ENCODE measurements at regions not wholly inside any gene's neighbourhood (a gene's known extent, or its start where the extent isn't known, plus 50 kb on each side); places are given as distances from the start of the nearest gene placed in this dataset.
"Not testable (repeated sequence)": the region's sequence is repeated elsewhere in the genome, so short reads cannot be mapped to it uniquely, and the experiment has no call there.

DNA sequence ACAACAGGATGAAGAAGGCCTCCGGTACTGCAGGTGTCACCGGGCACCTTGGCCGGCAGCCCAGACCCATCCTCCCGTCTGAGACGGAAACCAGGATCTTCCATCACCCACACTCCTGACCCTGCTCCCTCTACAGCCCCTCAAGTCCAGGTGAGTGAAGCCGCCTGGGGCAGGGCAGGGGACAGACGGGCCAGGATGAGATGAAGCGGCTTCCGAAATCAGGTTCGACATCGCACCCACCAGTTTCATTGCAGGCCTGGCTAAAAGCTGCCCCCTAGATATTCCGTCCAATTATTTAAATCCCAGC, 639.1 kb downstream of the TBC1D22A start:
- Mint-ChIP-seq H3K4me1 (ENCODE audit: low read depth) (no peaks in the 10 kb centered on the region), H3K36me3 (ENCODE audit: low read depth) (no peaks in the 10 kb centered on the region), H3K27ac (no peak overlapping the region), H3K9me3 (no peaks in the 10 kb centered on the region), H3K27me3 (peaks cover 3% of the 10 kb centered on the region), H3K4me3 (no peak overlapping the region)
- no peak for DNase-seq

DNA sequence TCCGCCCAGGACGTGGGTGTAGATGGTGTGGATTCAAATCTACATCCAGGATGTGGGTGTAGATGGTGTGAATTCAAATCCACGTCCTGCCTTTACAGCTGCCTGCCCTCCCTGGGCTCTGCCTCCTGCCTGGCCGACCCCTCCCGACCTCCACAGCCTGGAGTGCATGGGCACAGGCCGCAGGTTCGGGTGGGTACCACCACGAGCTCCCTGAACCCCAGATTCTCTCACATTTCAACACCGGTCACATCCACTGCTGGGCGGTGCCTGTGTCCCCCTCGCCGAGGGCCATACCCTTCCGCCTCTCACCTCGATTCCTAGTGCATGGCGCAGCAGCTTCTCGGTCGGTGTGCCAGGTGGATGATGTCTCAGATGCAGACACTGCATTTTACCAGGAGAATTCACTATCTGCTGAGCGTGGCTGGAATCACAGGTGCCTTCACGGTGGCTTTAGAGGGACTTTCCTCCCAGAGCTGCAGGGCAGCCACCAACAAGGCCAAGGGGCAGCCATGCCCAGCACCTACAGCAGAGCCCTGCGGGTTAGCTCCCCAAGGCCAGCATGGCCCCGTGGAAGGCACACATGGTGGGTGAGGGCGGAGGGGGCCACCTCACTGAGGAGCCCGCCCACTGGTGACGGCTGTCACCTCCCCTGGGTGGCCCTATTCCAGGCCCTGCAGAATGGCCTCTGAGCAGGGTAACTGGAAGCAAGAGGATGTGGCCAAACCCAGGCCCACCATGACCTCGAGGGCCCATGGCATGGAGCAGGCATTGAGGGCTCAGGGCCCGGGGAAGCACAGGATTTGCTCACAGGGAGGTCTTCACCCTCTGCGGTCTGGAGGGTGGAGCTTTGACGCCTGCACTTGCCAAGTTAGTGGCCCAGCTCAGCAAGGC, 638.5 kb downstream of the TBC1D22A start:
- no peaks in the 10 kb centered on the region for H3K36me3 Mint-ChIP-seq (ENCODE audit: low read depth)
- peaks cover 3% of the 10 kb centered on the region for H3K27me3 Mint-ChIP-seq
- no peaks in the 10 kb centered on the region for H3K4me1 Mint-ChIP-seq (ENCODE audit: low read depth)
- H3K4me3 Mint-ChIP-seq: no peak overlapping the region
- H3K9me3 Mint-ChIP-seq: no peaks in the 10 kb centered on the region
- no peak overlapping the region for H3K27ac Mint-ChIP-seq
- DNase-seq: no peak

DNA sequence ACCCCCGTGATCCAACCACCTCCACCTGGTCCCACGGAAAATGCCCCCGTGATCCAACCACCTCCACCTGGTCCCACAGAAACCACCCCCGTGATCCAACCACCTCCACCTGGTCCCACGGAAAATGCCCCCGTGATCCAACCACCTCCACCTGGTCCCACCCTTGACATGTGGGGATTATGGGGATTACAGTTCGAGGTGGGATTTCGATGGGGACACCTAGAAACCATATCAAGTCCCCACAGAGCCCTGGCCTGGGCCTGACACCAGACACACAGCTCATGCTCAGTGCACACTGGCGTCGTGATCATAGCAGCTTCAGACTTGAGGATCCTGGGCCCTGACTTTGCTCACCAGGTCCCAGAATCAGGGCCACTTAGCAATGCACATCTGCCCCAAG, 637.7 kb downstream of the TBC1D22A start:
- not testable (repeated sequence) for H3K27me3 Mint-ChIP-seq; H3K4me1 Mint-ChIP-seq (ENCODE audit: low read depth); H3K36me3 Mint-ChIP-seq (ENCODE audit: low read depth); H3K27ac Mint-ChIP-seq; H3K9me3 Mint-ChIP-seq; H3K4me3 Mint-ChIP-seq; DNase-seq

DNA sequence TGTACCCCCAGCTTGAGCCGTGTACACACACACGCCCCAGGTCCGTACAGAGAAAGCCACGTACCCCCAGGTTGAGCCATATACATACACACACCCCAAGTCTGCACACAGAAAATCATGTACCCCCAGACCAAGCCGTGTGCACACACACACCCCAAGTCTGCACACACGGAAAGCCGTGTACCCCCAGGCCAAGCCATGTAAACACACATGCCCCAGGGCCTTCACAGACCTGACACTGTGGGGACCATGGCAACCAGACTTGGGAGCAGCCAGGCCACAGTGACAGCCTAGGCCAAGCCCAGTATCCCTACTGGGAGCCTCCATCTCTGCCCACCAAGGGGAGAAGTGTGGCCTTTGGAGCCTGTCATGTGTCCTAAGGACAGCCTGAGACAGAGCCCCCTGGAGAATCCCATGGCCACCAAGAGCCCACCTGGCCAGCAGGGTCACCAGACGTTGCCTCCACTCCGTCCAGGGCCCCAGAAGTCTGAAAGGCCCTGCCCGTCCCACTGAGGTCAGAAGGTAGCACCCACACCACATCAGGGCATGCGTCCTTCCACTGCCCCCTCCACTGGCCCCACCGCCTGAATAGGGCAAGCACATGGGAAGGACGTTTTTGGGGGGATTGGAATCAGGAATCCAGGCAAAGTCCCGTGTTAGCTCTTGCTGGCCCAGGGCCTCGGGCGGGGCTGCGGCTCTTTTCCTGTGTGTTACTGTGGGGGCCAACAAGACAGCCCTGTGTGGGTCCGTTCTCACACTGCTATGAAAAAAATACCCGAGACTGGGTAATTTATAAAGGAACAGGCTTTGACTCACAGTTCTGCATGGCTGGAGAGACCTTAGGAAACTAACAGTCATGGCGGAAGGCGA, 636.7 kb downstream of the TBC1D22A start:
- no peaks in the 10 kb centered on the region for H3K4me1 Mint-ChIP-seq (ENCODE audit: low read depth)
- no peak overlapping the region for H3K4me3 Mint-ChIP-seq
- H3K27ac Mint-ChIP-seq: no peak overlapping the region
- no peak for DNase-seq
- no peaks in the 10 kb centered on the region for H3K9me3 Mint-ChIP-seq
- H3K36me3 Mint-ChIP-seq (ENCODE audit: low read depth): no peaks in the 10 kb centered on the region
- H3K27me3 Mint-ChIP-seq: peaks cover 3% of the 10 kb centered on the region

DNA sequence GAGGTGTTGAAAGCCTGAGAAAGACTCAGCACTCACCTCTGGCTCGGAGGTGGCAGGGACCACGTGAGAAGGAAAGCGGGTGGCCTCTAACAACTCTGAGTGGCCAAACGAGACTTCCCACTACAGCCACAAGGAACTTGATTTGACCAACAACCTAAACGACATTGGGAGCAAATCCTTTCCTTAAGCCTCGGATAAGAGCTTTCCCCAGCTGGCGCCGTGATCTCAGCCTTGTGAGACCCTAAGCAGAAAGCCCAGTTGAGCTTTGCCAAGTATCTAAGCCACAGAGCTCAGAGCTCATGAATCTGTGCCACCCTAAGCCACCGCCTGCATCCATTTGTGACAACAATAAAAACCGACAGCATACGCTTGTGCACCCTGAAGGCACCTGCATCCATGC, 636.0 kb downstream of the TBC1D22A start:
- H3K27me3 Mint-ChIP-seq: peaks cover 3% of the 10 kb centered on the region
- no peak overlapping the region for H3K4me3 Mint-ChIP-seq
- no peak for DNase-seq
- H3K27ac Mint-ChIP-seq: no peak overlapping the region
- no peaks in the 10 kb centered on the region for H3K36me3 Mint-ChIP-seq (ENCODE audit: low read depth)
- no peaks in the 10 kb centered on the region for H3K9me3 Mint-ChIP-seq
- H3K4me1 Mint-ChIP-seq (ENCODE audit: low read depth): no peaks in the 10 kb centered on the region

DNA sequence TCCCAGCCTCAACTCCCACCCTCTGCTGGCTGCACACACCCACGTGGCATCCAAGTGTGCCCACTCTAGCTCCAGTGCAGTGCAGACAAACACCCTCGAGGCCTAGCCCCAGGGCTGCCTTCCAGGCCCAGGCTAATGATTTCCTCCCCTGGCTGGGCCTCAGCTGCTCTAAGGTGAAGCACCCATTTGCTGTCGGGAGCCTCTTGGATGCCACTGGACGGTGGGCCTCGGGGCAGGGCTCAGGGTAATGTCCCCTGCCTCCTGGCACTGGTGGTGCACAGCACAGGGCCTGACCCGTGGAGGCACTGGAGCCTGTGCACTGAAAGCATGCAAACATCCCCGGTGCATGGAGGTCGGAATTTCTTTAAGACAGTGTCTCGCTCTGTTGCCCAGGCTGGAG, 635.2 kb downstream of the TBC1D22A start:
- Mint-ChIP-seq H3K36me3 (ENCODE audit: low read depth) (no peaks in the 10 kb centered on the region), H3K4me3 (no peak overlapping the region), H3K4me1 (ENCODE audit: low read depth) (no peaks in the 10 kb centered on the region), H3K27me3 (no peaks in the 10 kb centered on the region), H3K27ac (no peak overlapping the region), H3K9me3 (no peaks in the 10 kb centered on the region)
- DNase-seq: no peak

DNA sequence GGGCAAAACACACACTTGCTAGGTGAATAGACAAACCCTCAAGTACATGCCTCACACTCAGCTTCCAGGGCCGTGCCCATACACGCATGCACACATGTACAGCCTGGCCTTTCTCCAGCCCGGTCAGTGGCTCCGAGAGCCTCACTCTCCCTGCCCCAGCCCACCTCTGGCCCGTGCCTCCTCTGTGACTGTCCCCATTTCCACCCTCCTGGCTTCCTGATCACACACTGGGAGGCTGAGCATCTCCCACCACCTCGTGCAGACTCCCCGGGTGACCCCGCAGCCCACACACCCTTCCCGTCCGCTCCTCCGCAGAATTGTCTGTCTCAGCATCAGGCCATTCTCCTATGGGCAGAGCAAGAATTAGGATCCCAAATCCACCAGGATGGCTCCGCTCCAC, 634.1 kb downstream of the TBC1D22A start:
- Mint-ChIP-seq H3K4me1 (ENCODE audit: low read depth) (no peaks in the 10 kb centered on the region), H3K9me3 (no peaks in the 10 kb centered on the region), H3K27me3 (no peaks in the 10 kb centered on the region), H3K36me3 (ENCODE audit: low read depth) (no peaks in the 10 kb centered on the region), H3K27ac (no peak overlapping the region), H3K4me3 (no peak overlapping the region)
- no peak for DNase-seq

DNA sequence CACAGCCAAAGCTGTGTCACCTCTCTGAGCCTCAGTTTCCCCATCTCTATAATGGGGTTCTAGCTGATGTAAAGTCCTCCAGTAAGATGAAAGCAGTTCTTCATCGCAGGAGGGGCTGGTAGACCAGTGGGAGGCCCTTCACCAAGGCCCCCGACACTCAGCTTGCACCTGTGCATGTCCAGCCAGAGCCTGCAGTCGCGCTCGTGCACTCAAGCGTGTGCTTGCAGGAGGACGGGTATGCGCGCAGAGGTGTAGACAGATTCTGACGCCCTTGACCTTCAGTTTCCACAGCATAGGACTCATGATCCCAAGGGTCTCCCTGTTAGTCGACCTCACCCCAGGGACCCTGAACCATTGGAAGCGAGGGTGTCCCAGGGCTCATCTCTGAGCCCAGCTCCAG, 633.7 kb downstream of the TBC1D22A start:
- DNase-seq: no peak
- no peaks in the 10 kb centered on the region for H3K27me3 Mint-ChIP-seq

DNA sequence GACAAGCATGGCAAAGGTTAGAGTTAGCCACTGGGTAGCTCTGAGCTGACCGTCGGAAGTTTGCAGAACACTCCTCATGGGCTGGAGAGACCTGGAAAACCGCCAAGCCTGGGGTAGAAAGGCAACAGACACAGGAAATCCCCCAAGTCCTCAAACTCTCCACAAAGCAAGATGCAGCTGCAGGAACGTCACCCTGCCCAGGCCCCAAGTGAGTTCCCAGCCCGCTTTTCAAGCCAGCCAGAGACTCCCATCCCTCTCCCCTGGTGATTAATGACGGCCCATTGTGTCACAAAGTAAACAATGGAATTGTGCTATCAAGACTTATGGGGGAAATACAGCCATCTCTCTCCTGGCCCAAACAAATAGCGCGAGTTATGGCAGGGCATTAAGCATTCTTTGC, 633.0 kb downstream of the TBC1D22A start:
- Mint-ChIP-seq H3K27me3 (no peaks in the 10 kb centered on the region), H3K4me3 (no peak overlapping the region), H3K9me3 (no peaks in the 10 kb centered on the region), H3K27ac (no peak overlapping the region), H3K4me1 (ENCODE audit: low read depth) (no peaks in the 10 kb centered on the region), H3K36me3 (ENCODE audit: low read depth) (no peaks in the 10 kb centered on the region)
- DNase-seq: no peak

More for the DNA sequence above, 633.7 kb downstream of the TBC1D22A start:
- Mint-ChIP-seq H3K9me3 (no peaks in the 10 kb centered on the region), H3K4me3 (no peak overlapping the region), H3K4me1 (ENCODE audit: low read depth) (no peaks in the 10 kb centered on the region), H3K27ac (no peak overlapping the region), H3K36me3 (ENCODE audit: low read depth) (no peaks in the 10 kb centered on the region)

DNA sequence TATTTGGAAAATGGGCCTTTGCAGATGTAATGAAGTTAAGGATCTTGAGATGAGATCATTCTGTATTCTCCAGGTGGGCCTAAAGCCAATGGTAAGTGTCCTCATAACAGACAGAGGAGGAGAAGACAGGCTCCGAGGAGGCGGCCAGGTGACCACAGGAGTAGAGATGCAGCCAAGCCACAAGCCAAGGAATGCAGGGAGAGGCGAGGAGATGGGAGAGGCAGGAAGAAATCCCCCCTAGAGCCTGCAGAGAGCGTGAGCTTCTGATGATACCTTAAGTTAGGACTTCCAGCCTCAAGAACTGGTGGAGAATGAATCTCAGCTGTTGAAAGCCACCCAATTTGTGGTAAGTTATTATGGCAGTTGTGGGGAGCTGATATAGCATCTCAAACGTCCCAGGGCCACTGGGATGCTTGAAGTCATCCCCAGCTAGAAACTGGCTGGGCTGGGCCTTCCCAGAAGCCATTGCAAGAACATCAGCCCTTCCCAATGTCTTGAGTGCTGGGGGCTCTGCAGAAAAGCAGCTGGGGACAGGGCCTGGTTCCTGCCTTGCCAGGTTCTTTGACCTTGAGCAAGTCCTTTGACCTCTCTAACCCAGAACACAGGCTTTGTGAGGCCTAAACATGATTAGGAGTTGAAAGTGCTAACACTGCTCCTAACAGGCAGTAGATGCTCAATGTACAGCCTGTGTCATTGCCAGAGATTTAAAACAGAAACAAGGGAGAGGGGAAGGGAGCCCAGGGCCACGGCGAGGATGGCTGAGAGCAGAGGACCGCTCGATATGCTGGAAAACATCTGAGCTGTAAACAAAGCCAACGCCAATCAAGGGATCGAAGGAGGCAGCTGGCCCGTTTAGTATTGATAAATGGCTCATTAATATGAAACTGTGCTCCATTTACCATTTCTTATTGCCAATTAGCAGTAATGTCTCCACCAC, 632.3 kb downstream of the TBC1D22A start:
- no peak for DNase-seq
- Mint-ChIP-seq H3K4me3 (no peak overlapping the region), H3K9me3 (no peaks in the 10 kb centered on the region), H3K27me3 (no peaks in the 10 kb centered on the region), H3K36me3 (ENCODE audit: low read depth) (no peaks in the 10 kb centered on the region), H3K27ac (no peak overlapping the region), H3K4me1 (ENCODE audit: low read depth) (no peaks in the 10 kb centered on the region)

DNA sequence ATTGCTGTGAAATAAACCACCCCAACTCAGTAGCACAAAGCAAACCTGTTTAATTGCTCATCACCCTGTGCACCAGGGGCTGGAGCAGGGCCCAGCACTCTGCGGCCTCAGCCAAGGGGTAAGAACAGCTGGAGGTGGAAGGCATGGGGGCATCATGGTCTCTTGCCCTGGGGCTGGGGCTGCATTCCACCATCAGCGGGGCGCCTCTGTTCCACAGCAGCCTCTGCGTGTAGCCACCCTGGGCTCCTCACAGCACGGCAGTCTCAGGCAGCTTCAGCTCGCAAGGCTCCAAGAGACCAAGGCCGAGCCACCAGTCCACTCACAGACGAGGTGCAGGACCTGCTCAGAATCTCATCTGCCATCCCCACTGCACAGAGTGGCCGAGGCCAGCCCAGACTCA, 630.7 kb downstream of the TBC1D22A start:
- Mint-ChIP-seq H3K9me3 (no peaks in the 10 kb centered on the region), H3K4me1 (ENCODE audit: low read depth) (no peaks in the 10 kb centered on the region), H3K36me3 (ENCODE audit: low read depth) (no peaks in the 10 kb centered on the region), H3K4me3 (no peak overlapping the region), H3K27me3 (no peaks in the 10 kb centered on the region), H3K27ac (no peak overlapping the region)
- no peak for DNase-seq

DNA sequence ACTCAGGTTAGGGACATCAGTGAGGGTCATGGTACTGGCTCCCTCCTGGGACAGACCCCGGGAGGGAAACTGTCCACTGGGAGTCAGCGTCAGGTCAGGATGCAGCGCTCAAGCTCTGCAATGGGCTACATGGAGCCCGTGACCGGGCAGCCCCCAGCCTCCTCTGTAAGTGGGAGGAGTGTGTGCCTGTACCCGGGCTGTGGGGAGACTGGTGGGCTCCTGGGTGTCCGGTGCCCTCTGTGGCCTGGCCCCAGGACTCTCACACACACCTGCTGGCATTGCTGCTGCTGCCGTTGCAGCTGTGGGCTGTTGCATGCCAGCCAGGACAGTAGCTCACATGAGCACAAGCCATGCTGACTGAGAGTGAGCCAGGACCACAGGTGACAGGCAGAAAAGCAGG, 630.3 kb downstream of the TBC1D22A start:
- H3K9me3 Mint-ChIP-seq: no peaks in the 10 kb centered on the region
- no peaks in the 10 kb centered on the region for H3K36me3 Mint-ChIP-seq (ENCODE audit: low read depth)
- no peak overlapping the region for H3K4me3 Mint-ChIP-seq
- no peak overlapping the region for H3K27ac Mint-ChIP-seq
- DNase-seq: no peak
- H3K4me1 Mint-ChIP-seq (ENCODE audit: low read depth): no peaks in the 10 kb centered on the region
- H3K27me3 Mint-ChIP-seq: no peaks in the 10 kb centered on the region

DNA sequence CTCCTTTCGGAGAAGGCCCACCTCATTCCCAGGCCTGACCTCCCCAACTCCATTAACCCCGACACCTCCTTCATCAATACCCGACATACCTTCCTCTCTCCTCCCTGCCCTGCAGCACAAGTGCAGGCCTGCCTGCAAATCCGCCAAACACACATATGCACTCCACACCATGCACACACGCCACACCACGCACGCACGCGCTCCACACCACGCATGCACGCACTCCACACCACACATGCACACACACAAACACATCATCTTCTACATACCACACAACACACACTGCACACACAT, 629.6 kb downstream of the TBC1D22A start:
- no peaks in the 10 kb centered on the region for H3K27me3 Mint-ChIP-seq
- H3K4me3 Mint-ChIP-seq: no peak overlapping the region
- no peaks in the 10 kb centered on the region for H3K9me3 Mint-ChIP-seq
- no peaks in the 10 kb centered on the region for H3K4me1 Mint-ChIP-seq (ENCODE audit: low read depth)
- H3K36me3 Mint-ChIP-seq (ENCODE audit: low read depth): no peaks in the 10 kb centered on the region
- no peak for DNase-seq
- no peak overlapping the region for H3K27ac Mint-ChIP-seq

DNA sequence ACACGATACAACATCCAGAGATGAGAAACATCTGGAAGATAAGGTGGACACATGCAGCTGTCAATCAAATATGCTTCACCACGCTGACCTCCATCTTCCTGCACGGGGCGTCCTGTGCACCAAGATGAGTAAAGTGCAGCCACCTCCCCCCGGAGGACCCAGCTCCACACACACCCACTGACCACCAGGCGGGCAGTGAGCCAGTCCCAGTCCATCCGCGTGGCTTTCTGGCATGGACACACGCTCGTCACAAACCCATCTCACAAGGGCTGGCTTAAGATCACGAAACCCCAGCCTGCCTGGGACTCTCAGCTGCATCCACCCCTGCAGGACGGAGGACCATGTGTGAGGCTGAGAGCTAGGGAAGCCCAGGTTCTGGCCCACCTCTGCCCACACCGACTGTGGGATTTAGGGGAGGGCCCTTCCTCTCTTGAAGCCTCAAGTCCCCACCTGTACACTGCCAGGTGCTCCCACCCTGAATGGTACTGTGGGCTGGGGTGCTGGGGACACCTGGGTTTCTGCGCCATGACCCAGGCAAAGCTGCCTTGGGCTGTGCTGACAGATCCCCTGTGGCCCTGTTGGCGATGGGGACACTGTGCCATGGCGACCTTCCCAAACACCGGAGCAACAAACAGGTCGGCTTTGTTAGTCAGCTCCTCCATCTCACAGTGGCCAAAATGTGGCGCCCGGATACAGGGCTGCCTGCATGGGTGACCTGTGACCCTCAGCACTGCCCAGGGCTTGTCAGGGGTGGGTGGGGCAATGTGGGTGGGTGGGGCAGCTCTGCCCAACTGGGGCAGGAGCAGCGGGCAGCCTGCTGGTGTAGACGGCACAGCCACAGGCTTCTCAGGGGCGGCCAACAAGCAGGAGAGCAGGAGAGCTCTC, 629.0 kb downstream of the TBC1D22A start:
- H3K27me3 Mint-ChIP-seq: no peaks in the 10 kb centered on the region
- DNase-seq: no peak
- H3K27ac Mint-ChIP-seq: no peak overlapping the region
- H3K4me1 Mint-ChIP-seq (ENCODE audit: low read depth): no peaks in the 10 kb centered on the region
- H3K36me3 Mint-ChIP-seq (ENCODE audit: low read depth): no peaks in the 10 kb centered on the region
- H3K9me3 Mint-ChIP-seq: no peaks in the 10 kb centered on the region
- no peak overlapping the region for H3K4me3 Mint-ChIP-seq

All from activated T-cell treated with anti-CD3 and anti-CD28 coated beads, Interleukin-2, amount 50 U/mL, for 24 hours (primary cell).